PC-3 (cell line): ENCODE measurements at regions not wholly inside any gene's neighbourhood (a gene's known extent, or its start where the extent isn't known, plus 50 kb on each side); places are given as distances from the start of the nearest gene placed in this dataset.

Experiments
- CTCF ChIP-seq: fragments of 300-600 bp; sonication (generic); conservative IDR thresholded peaks from 2 replicates; pipeline ENCODE4 v1.5.1; 2017; ENCODE audit warnings: antibody characterized with exemption, low read depth, mild to moderate bottlenecking, low read length
- EZH2 ChIP-seq: fragments of 300-600 bp; sonication (generic); IDR thresholded peaks from one replicate; pipeline ENCODE4 v1.6.1; 2017; ENCODE audit warnings: antibody characterized with exemption, mild to moderate bottlenecking, low read length; ENCODE audit not compliant: unreplicated experiment

- TF ChIP-seq CTCF (no peak), EZH2 (no peak)
Observed at GRCh38 chr13:64525687-64526086, 2704.4 kb downstream of the PCDH9 start.
